Suprapubic skin (tissue), 4 donors: ENCODE measurements at regions not wholly inside any gene's neighbourhood (a gene's known extent, or its start where the extent isn't known, plus 50 kb on each side); places are given as distances from the start of the nearest gene placed in this dataset.

ENCODE experiments used
- DNase-seq, 2 donors: peaks; one replicate each; pipeline ENCODE4 v3.0.0-alpha.2; 2019; ENCODE audit warnings: low spot score in 2 of 2
- H3K27ac ChIP-seq: fragments of 200-600 bp; sonication (generic); one replicate; pipeline ENCODE4 v1.5.1; 2019
- H3K27me3 ChIP-seq: fragments of 200-600 bp; sonication (generic); one replicate; pipeline ENCODE4 v1.5.1; 2019
- H3K36me3 ChIP-seq: fragments of 200-600 bp; sonication (generic); one replicate; pipeline ENCODE4 v1.5.1; 2019
- H3K4me1 ChIP-seq: fragments of 200-600 bp; sonication (generic); one replicate; pipeline ENCODE4 v1.5.1; 2019
- H3K4me3 ChIP-seq: fragments of 200-600 bp; sonication (generic); one replicate; pipeline ENCODE4 v1.5.1; 2019; ENCODE audit warnings: mild to moderate bottlenecking
- H3K9me3 ChIP-seq: fragments of 200-600 bp; sonication (generic); one replicate; pipeline ENCODE4 v1.5.1; 2019
- CTCF ChIP-seq, 2 donors: fragments of 200-600 bp in 1 of 2; fragments of 450-650 bp in 1 of 2; sonication (generic) in 1 of 2; IDR thresholded peaks; one replicate each; pipeline ENCODE4 v1.5.1; 2016 to 2019; ENCODE audit warnings: antibody characterized with exemption in 2 of 2, mild to moderate bottlenecking in 1 of 2, moderate library complexity in 1 of 2
- EP300 ChIP-seq: sonication (generic); formaldehyde crosslinking; IDR thresholded peaks from one replicate; pipeline ENCODE4 v1.6.1; 2017; ENCODE audit warnings: antibody characterized with exemption
- POLR2A ChIP-seq, 2 donors: fragments of 450-650 bp; IDR thresholded peaks; one replicate each; pipeline ENCODE4 v1.6.1; 2017; ENCODE audit warnings: antibody characterized with exemption in 2 of 2, mild to moderate bottlenecking in 2 of 2, moderate library complexity in 2 of 2
- POLR2AphosphoS5 ChIP-seq, 3 donors: sonication (generic); formaldehyde crosslinking; IDR thresholded peaks; one replicate each; pipeline ENCODE4 v1.6.1; 2017; ENCODE audit warnings: antibody characterized with exemption in 3 of 3
- WGBS: methylation state at CpG from one replicate; pipeline ENCODE4 v1.1.5; 2018; 5-methylcytosine and 5-hydroxymethylcytosine counted together

GRCh38 chr2:5236249-5236648, 455.9 kb upstream of the SOX11 start:
- H3K27me3 ChIP-seq, result no peaks in the 10 kb centered on the region
- H3K4me1 ChIP-seq, result no peaks in the 10 kb centered on the region
- DNase-seq, result no peak
- no peak overlapping the region for H3K4me3 ChIP-seq
- H3K36me3 ChIP-seq, result no peaks in the 10 kb centered on the region
- WGBS, result 58% methylated on average over 4 of the region's 4 CpGs
- H3K27ac ChIP-seq, result no peak overlapping the region
- H3K9me3 ChIP-seq, result peaks cover 6% of the 10 kb centered on the region
- TF ChIP-seq POLR2AphosphoS5 (IDR thresholded peaks at IDR 0.05) (no peak), CTCF (IDR thresholded peaks at IDR 0.05) (no peak), EP300 (no peak), POLR2A (IDR thresholded peaks at IDR 0.05) (no peak)

- no peak for DNase-seq
- Histone ChIP-seq H3K27ac (no peak overlapping the region), H3K4me1 (no peaks in the 10 kb centered on the region), H3K36me3 (no peaks in the 10 kb centered on the region), H3K9me3 (no peaks in the 10 kb centered on the region), H3K4me3 (no peak overlapping the region), H3K27me3 (no peaks in the 10 kb centered on the region)
- WGBS, result 72% methylated on average over 3 of the region's 3 CpGs
- no peak for TF ChIP-seq POLR2A (IDR thresholded peaks at IDR 0.05)
- TF ChIP-seq CTCF (IDR thresholded peaks at IDR 0.05), result no peak
- no peak for TF ChIP-seq POLR2AphosphoS5 (IDR thresholded peaks at IDR 0.05)
- no peak for TF ChIP-seq EP300
Measured at GRCh38 chr2:5242751-5243150, 449.4 kb upstream of the SOX11 start.

- H3K4me1 ChIP-seq, result no peaks in the 10 kb centered on the region
- 71% methylated on average over 5 of the region's 5 CpGs for WGBS
- no peak overlapping the region for H3K4me3 ChIP-seq
- TF ChIP-seq POLR2AphosphoS5 (IDR thresholded peaks at IDR 0.05) (no peak), CTCF (IDR thresholded peaks at IDR 0.05) (no peak), POLR2A (IDR thresholded peaks at IDR 0.05) (no peak), EP300 (no peak)
- no peak for DNase-seq
- no peaks in the 10 kb centered on the region for H3K27me3 ChIP-seq
- no peaks in the 10 kb centered on the region for H3K36me3 ChIP-seq
- H3K9me3 ChIP-seq, result no peaks in the 10 kb centered on the region
- H3K27ac ChIP-seq, result no peak overlapping the region
Measured at GRCh38 chr2:5250482-5250881, 441.7 kb upstream of the SOX11 start.

- no peak overlapping the region for H3K4me3 ChIP-seq
- no peaks in the 10 kb centered on the region for H3K4me1 ChIP-seq
- TF ChIP-seq POLR2AphosphoS5 (IDR thresholded peaks at IDR 0.05), result no peak
- TF ChIP-seq EP300, result no peak
- TF ChIP-seq CTCF (IDR thresholded peaks at IDR 0.05), result no peak
- TF ChIP-seq POLR2A (IDR thresholded peaks at IDR 0.05), result no peak
- 92% methylated on average over 9 of the region's 9 CpGs for whole genome bisulfite sequencing
- H3K27me3 ChIP-seq, result no peaks in the 10 kb centered on the region
- DNase-seq, result no peak
- H3K9me3 ChIP-seq, result no peaks in the 10 kb centered on the region
- H3K27ac ChIP-seq, result no peak overlapping the region
- no peaks in the 10 kb centered on the region for H3K36me3 ChIP-seq
Measured at GRCh38 chr2:5253263-5253662, 438.9 kb upstream of the SOX11 start.

GRCh38 chr2:5254791-5255332, 437.3 kb upstream of the SOX11 start:
- Histone ChIP-seq H3K27me3 (no peaks in the 10 kb centered on the region), H3K9me3 (no peaks in the 10 kb centered on the region), H3K36me3 (no peaks in the 10 kb centered on the region), H3K27ac (no peak overlapping the region), H3K4me1 (no peaks in the 10 kb centered on the region), H3K4me3 (no peak overlapping the region)
- 52% methylated on average over 8 of the region's 8 CpGs for WGBS
- DNase-seq, result no peak
- no peak for TF ChIP-seq CTCF (IDR thresholded peaks at IDR 0.05)
- TF ChIP-seq POLR2AphosphoS5 (IDR thresholded peaks at IDR 0.05), result no peak
- no peak for TF ChIP-seq POLR2A (IDR thresholded peaks at IDR 0.05)
- no peak for TF ChIP-seq EP300
